DND-41 (cell line): ENCODE measurements at regions not wholly inside any gene's neighbourhood (a gene's known extent, or its start where the extent isn't known, plus 50 kb on each side); places are given as distances from the start of the nearest gene placed in this dataset.
"Not testable (repeated sequence)": the region's sequence is repeated elsewhere in the genome, so short reads cannot be mapped to it uniquely, and the experiment has no call there.

Experiments used
- ATAC-seq: fragments of 200-7000 bp; cut with Tn5 transposase; 3 replicates; pipeline ENCODE4 v1.9.1; 2021; ENCODE audit warnings: low read depth; ENCODE audit not compliant: insufficient read depth
- DNase-seq: peaks from one replicate; pipeline ENCODE4 v3.0.0-alpha.2; 2020
- H2AFZ ChIP-seq: 2 replicates; pipeline ENCODE4 v1.6.0; 2012; ENCODE audit warnings: low read depth, low read length
- H3K27ac ChIP-seq: 2 replicates; pipeline ENCODE4 v1.5.1; 2012; ENCODE audit warnings: low read length, inconsistent platforms
- H3K27me3 ChIP-seq: fragments of 200-600 bp; sonication (generic); 2 replicates; pipeline ENCODE4 v1.6.0; 2012; ENCODE audit warnings: low read length, mild to moderate bottlenecking, inconsistent platforms; ENCODE audit not compliant: insufficient read depth, poor library complexity
- H3K36me3 ChIP-seq: 2 replicates; pipeline ENCODE4 v1.5.1; 2012; ENCODE audit warnings: low read length, inconsistent platforms; ENCODE audit not compliant: insufficient read depth
- H3K4me1 ChIP-seq: 2 replicates; pipeline ENCODE4 v1.5.1; 2012; ENCODE audit warnings: mild to moderate bottlenecking, low read length; ENCODE audit not compliant: insufficient read depth
- H3K4me2 ChIP-seq: 2 replicates; pipeline ENCODE4 v1.6.0; 2012; ENCODE audit warnings: mild to moderate bottlenecking, moderate library complexity, low read length, inconsistent platforms; ENCODE audit not compliant: insufficient read depth
- H3K4me3 ChIP-seq, 2 experiments: fragments of 200-600 bp in 1 of 2; shearing (Covaris generic) in 1 of 2; 2 replicates each; pipeline ENCODE4 v1.5.1; 2012 to 2016; ENCODE audit warnings: inconsistent platforms in 2 of 2, low read length in 2 of 2, mild to moderate bottlenecking in 2 of 2, low read depth in 1 of 2, moderate library complexity in 1 of 2
- H3K79me2 ChIP-seq: 2 replicates; pipeline ENCODE4 v1.6.0; 2012; ENCODE audit warnings: low read length, inconsistent platforms; ENCODE audit not compliant: insufficient read depth
- H3K9ac ChIP-seq: 2 replicates; pipeline ENCODE4 v1.6.0; 2012; ENCODE audit warnings: low read depth, mild to moderate bottlenecking, inconsistent platforms, low read length, moderate library complexity
- H3K9me3 ChIP-seq: 2 replicates; pipeline ENCODE4 v1.5.1; 2012; ENCODE audit warnings: low read length, moderate library complexity, mild to moderate bottlenecking, inconsistent platforms; ENCODE audit not compliant: insufficient read depth, severe bottlenecking
- H4K20me1 ChIP-seq: 2 replicates; pipeline ENCODE4 v1.6.0; 2012; ENCODE audit warnings: low read length; ENCODE audit not compliant: insufficient read depth
- CTCF ChIP-seq: IDR thresholded peaks from 2 replicates; pipeline ENCODE4 v1.5.1; 2012; ENCODE audit warnings: borderline replicate concordance, low read length, moderate library complexity, mild to moderate bottlenecking; ENCODE audit not compliant: poor library complexity, severe bottlenecking; ENCODE audit errors: extremely low read depth
- EZH2 ChIP-seq: IDR thresholded peaks from 3 replicates; pipeline ENCODE4 v1.6.1; 2012; ENCODE audit warnings: borderline replicate concordance, low read depth, mild to moderate bottlenecking, moderate library complexity, low read length, inconsistent platforms; ENCODE audit not compliant: severe bottlenecking

DNA sequence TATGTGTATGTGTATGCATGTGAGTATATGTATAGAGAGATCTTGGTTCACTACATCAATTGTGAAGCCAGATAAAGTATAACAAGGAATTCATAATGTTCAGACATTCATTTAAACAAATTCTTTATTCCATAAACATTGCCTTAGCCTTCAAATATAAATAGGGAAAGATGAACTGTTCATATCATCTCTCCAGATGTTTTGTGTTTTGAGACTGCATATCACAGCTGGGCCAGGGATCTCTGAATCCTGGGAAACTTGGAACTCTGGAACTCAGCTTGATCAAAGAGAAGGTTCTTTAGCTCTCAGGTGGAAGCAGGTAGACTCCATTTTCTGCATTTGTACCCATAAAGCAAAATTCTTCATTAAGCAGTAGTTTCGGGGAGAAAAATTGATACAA, 272.6 kb upstream of the ETAA1 start:
- Histone ChIP-seq H4K20me1 (no peaks in the 10 kb centered on the region), H3K27ac (no peak overlapping the region), H3K4me3 (no peak overlapping the region), H3K27me3 (no peaks in the 10 kb centered on the region), H2AFZ (no peak overlapping the region), H3K36me3 (no peaks in the 10 kb centered on the region), H3K9ac (no peak overlapping the region), H3K79me2 (no peaks in the 10 kb centered on the region), H3K4me1 (no peaks in the 10 kb centered on the region), H3K4me2 (no peak overlapping the region), H3K9me3 (no peaks in the 10 kb centered on the region)
- TF ChIP-seq CTCF (no peak), EZH2 (no peak)
- DNase-seq: no peak
- no peak for ATAC-seq

DNA sequence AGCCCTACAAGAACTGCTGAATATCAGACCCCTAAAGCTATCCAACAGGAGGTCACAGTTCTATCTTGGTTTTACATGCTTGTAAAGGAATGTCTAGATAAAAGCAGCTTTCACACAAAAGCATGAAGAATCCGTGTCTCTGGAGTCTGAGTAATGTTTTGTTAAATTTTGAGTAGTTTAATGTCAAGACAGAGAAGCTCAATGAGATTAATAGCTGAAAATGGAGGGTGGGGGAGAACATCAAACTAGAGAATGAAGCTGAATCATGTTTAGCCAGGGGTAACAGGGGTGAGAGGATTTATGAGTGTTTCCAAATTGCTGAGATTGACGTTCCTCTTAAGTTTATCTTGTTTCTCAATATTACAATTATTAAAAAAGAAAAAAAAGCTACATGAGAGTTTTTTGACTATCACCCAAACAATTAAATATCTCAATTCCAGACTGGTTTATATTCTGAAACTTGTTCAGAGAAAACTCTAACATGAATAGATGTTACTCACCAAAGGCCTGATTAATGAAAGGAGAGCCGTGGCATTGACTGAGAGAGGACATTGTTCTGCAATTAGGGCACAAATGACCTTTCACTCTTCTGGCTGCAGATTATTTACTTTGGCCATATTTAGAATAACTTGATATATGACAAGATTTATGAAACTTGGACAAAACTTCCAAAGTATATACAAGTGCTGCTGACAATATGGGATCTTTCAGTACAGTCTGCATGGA, 266.4 kb upstream of the ETAA1 start:
- Histone ChIP-seq H3K27ac (no peak overlapping the region), H2AFZ (no peak overlapping the region), H3K27me3 (no peaks in the 10 kb centered on the region), H3K79me2 (no peaks in the 10 kb centered on the region), H3K9me3 (no peaks in the 10 kb centered on the region), H3K4me1 (no peaks in the 10 kb centered on the region), H3K4me3 (no peak overlapping the region), H3K4me2 (no peak overlapping the region), H3K9ac (no peak overlapping the region), H3K36me3 (no peaks in the 10 kb centered on the region), H4K20me1 (no peaks in the 10 kb centered on the region)
- TF ChIP-seq CTCF (no peak), EZH2 (no peak)
- no peak for DNase-seq
- ATAC-seq: no peak

- no peak for ATAC-seq
- H3K79me2 ChIP-seq: no peaks in the 10 kb centered on the region
- H3K9me3 ChIP-seq: no peaks in the 10 kb centered on the region
- no peaks in the 10 kb centered on the region for H3K36me3 ChIP-seq
- H3K27me3 ChIP-seq: no peaks in the 10 kb centered on the region
- H2AFZ ChIP-seq: no peak overlapping the region
- no peak overlapping the region for H3K4me2 ChIP-seq
- no peak for DNase-seq
- H3K27ac ChIP-seq: no peak overlapping the region
- no peak overlapping the region for H3K9ac ChIP-seq
- no peaks in the 10 kb centered on the region for H3K4me1 ChIP-seq
- no peak overlapping the region for H3K4me3 ChIP-seq
- no peaks in the 10 kb centered on the region for H4K20me1 ChIP-seq
- TF ChIP-seq CTCF (no peak), EZH2 (no peak)
Measured at GRCh38 chr2:67131257-67131609, 265.9 kb upstream of the ETAA1 start.

DNA sequence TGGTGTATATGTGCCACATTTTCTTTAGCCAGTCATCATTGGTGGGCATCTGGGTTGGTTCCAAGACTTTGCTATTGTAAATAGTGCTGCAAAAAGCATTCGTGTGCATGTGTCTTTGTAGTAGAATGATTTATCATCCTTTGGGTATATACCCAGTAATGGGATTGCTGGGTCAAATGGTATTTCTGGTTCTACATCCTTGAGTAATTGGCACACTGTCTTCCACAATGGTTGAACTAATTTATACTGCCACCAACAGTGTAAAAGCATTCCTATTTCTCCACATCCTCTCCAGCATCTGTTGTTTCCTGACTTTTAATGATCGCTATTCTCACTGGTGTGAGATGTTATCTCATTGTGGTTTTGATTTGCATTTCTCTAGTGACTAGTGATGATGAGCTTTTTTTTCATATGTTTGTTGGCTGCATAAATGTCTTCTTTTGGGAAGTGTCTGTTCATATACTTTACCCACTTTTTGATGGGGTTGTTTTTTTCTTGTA, 264.6 kb upstream of the ETAA1 start:
- H3K27me3 ChIP-seq, H4K20me1 ChIP-seq, H2AFZ ChIP-seq, H3K9ac ChIP-seq, H3K27ac ChIP-seq, H3K4me2 ChIP-seq, H3K36me3 ChIP-seq, H3K4me1 ChIP-seq, H3K79me2 ChIP-seq, DNase-seq, H3K4me3 ChIP-seq, ATAC-seq, H3K9me3 ChIP-seq: not testable (repeated sequence)
